ENCODE measurements at regions not wholly inside any gene's neighbourhood (a gene's known extent, or its start where the extent isn't known, plus 50 kb on each side); places are given as distances from the start of the nearest gene placed in this dataset.
"Not testable (repeated sequence)": the region's sequence is repeated elsewhere in the genome, so short reads cannot be mapped to it uniquely, and the experiment has no call there.

DNA sequence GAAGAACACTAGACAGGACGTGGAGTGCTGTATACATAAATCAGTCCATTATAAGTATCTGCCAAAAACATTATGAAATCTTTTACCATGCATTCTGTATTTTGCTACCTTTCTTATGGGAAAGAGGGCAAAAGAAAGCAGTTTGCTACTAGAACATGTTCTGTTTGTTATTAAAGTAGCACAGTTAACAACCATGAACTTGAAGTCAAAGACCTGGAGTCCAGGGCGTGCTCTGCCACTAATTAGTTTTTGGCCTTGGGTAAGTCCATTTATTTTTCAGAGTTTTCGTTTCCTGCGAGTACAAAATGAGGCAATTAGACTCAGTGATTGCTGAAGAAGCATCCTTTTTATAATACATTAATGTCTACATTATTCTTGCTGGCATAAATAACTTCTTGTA, 143.3 kb upstream of the AGTR1 start:
- no peak overlapping the region for H3K4me3 ChIP-seq
- no peaks in the 10 kb centered on the region for H3K36me3 ChIP-seq (ENCODE audit: low read depth, missing control alignments)
- WGBS, 2 donors: 39 to 47% methylated on average over 4 of the region's 4 CpGs
- H3K4me1 ChIP-seq: no peaks in the 10 kb centered on the region
- TF ChIP-seq, protein P1, sequence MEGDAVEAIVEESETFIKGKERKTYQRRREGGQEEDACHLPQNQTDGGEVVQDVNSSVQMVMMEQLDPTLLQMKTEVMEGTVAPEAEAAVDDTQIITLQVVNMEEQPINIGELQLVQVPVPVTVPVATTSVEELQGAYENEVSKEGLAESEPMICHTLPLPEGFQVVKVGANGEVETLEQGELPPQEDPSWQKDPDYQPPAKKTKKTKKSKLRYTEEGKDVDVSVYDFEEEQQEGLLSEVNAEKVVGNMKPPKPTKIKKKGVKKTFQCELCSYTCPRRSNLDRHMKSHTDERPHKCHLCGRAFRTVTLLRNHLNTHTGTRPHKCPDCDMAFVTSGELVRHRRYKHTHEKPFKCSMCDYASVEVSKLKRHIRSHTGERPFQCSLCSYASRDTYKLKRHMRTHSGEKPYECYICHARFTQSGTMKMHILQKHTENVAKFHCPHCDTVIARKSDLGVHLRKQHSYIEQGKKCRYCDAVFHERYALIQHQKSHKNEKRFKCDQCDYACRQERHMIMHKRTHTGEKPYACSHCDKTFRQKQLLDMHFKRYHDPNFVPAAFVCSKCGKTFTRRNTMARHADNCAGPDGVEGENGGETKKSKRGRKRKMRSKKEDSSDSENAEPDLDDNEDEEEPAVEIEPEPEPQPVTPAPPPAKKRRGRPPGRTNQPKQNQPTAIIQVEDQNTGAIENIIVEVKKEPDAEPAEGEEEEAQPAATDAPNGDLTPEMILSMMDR (IDR thresholded peaks at IDR 0.05): no peak
- TF ChIP-seq POLR2A (IDR thresholded peaks at IDR 0.05): no peak
- H3K27me3 ChIP-seq: no peaks in the 10 kb centered on the region
- no peak overlapping the region for H3K27ac ChIP-seq
- DNase-seq: peak; percentile 18
- H3K9me3 ChIP-seq: no peaks in the 10 kb centered on the region
- intact Hi-C loops (cut with DNase I; ENCODE audit: low total_unique reads): no loop called here

DNA sequence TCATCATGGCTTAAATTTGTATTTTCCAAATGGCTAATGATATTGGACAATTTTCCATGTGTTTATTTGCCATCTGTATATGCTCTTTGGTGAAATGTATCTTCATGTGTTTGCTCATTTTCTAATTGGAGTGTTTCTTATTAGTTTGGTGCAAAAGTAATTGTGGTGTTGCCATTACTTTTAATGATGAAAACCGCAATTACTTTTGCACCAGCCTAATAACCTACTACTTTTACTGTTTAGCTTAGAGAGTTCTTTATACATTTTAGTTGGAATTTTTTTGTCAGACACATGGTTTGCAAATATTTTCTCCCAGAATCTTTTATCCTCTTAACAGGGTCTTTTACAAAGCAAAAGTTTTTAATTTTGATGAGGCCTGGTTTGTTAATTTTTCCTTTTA, 141.0 kb upstream of the AGTR1 start:
- Histone ChIP-seq H3K4me3 (no peak overlapping the region), H3K27ac (no peak overlapping the region), H3K4me1 (no peaks in the 10 kb centered on the region), H3K27me3 (no peaks in the 10 kb centered on the region), H3K9me3 (no peaks in the 10 kb centered on the region), H3K36me3 (ENCODE audit: low read depth, missing control alignments) (no peaks in the 10 kb centered on the region)
- TF ChIP-seq, protein P1 (IDR thresholded peaks at IDR 0.05): no peak
- TF ChIP-seq POLR2A (IDR thresholded peaks at IDR 0.05): no peak
- DNase-seq: no peak
- 95% methylated on average over 1 of the region's 1 CpG for WGBS, 2 donors
- intact Hi-C loops (cut with DNase I; ENCODE audit: low total_unique reads): no loop called here

DNA sequence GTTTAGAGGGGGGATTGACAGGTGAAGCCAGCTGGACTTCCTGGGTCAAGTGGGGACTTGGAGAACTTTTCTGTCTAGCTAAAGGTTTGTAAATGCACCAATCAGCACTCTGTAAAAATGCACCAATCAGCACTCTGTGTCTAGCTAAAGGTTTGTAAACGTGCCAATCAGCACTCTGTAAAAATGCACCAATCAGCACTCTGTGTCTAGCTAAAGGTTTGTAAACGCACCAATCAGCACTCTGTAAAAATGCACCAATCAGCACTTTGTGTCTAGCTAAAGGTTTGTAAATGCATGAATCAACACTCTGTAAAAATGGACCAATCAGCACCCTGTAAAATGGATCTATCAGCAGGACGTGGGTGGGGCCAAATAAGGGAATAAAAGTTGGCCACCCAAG, 120.1 kb upstream of the AGTR1 start:
- H3K36me3 ChIP-seq (ENCODE audit: low read depth, missing control alignments); H3K4me3 ChIP-seq; H3K27ac ChIP-seq; H3K4me1 ChIP-seq; intact Hi-C loops (cut with DNase I; ENCODE audit: low total_unique reads); DNase-seq; H3K27me3 ChIP-seq; H3K9me3 ChIP-seq: not testable (repeated sequence)
- 70 to 88% methylated on average over 3 of the region's 3 CpGs for WGBS, 2 donors

DNA sequence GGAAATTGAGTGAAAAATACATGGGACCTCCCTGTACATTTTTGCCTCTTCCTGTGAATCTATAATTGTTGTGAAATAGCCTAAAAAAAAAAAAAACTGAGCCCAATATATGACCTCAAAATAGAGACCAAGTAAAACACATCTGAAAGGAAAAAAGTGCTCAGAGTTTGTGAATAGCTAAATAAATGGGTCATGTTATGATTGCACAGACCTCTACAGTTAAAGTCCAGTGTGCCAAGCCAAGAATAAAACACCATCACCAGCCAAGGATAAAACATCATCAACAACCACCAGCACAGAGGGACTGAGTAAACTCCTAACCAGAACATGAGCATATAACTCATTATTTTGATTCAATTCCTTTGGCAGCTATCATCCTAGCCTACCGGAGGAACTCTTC, 115.6 kb upstream of the AGTR1 start:
- no peak overlapping the region for H3K4me3 ChIP-seq
- H3K27me3 ChIP-seq: no peaks in the 10 kb centered on the region
- WGBS, 2 donors: 55 to 58% methylated on average over 1 of the region's 1 CpG
- intact Hi-C loops (cut with DNase I; ENCODE audit: low total_unique reads): no loop called here
- no peaks in the 10 kb centered on the region for H3K36me3 ChIP-seq (ENCODE audit: low read depth, missing control alignments)
- no peaks in the 10 kb centered on the region for H3K9me3 ChIP-seq
- no peaks in the 10 kb centered on the region for H3K4me1 ChIP-seq
- no peak overlapping the region for H3K27ac ChIP-seq
- no peak for DNase-seq
- TF ChIP-seq, protein P1 (IDR thresholded peaks at IDR 0.05): no peak
- TF ChIP-seq POLR2A (IDR thresholded peaks at IDR 0.05): no peak

DNA sequence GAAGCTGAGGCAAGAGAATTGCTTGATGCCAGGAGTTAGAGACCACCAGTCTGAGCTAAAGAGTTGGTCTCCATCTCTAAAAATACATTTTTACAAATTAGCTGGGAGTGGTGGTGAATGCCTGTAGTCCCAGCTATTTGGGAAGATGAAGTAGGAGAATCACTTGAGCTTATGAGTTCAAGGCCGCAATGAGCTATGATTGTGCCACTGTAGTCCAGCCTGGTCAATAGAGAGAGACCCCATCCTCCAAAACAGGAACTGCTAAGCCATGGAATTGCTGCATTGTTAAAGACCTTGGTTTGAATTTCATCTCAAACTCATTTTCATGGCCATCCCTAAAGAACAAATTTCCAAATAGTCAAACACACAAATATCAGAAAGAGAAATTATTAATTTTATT, 113.9 kb upstream of the AGTR1 start:
- WGBS, 2 donors: 95 to 100% methylated on average over 1 of the region's 1 CpG
- H3K36me3 ChIP-seq (ENCODE audit: low read depth, missing control alignments): no peaks in the 10 kb centered on the region
- DNase-seq: no peak
- no peaks in the 10 kb centered on the region for H3K4me1 ChIP-seq
- intact Hi-C loops (cut with DNase I; ENCODE audit: low total_unique reads): no loop called here
- no peak overlapping the region for H3K27ac ChIP-seq
- H3K4me3 ChIP-seq: no peak overlapping the region
- H3K27me3 ChIP-seq: no peaks in the 10 kb centered on the region
- H3K9me3 ChIP-seq: no peaks in the 10 kb centered on the region
- TF ChIP-seq, protein P1 (IDR thresholded peaks at IDR 0.05): no peak
- TF ChIP-seq POLR2A (IDR thresholded peaks at IDR 0.05): no peak
